Right ventricle myocardium superior (tissue), 1 donor: ENCODE measurements at regions not wholly inside any gene's neighbourhood (a gene's known extent, or its start where the extent isn't known, plus 50 kb on each side); places are given as distances from the start of the nearest gene placed in this dataset.
"Not testable (repeated sequence)": the region's sequence is repeated elsewhere in the genome, so short reads cannot be mapped to it uniquely, and the experiment has no call there.

Experiments
- ATAC-seq: fragments of 200-7000 bp; cut with Tn5 transposase; one replicate; pipeline ENCODE4 v1.9.1; 2020; ENCODE audit warnings: mild to moderate bottlenecking; ENCODE audit not compliant: poor library complexity
- DNase-seq: peaks from one replicate; pipeline ENCODE4 v3.0.0-alpha.2; 2020
- intact Hi-C: fragments of 100-400 bp; cut with DNase I; formaldehyde crosslinking; loops from one replicate; pipeline ENCODE4 v1.11.2; 2022
- donor health status: DM: no; HTN: yes; CAD: no; lungs with severe emphysema.

GRCh38 chr12:17064834-17065233 is 458.9 kb upstream of the LMO3 start:
- no peak for ATAC-seq

GRCh38 chr12:17062267-17063036 is 456.5 kb upstream of the LMO3 start:
- ATAC-seq = no peak
- intact Hi-C loops = no loop called here
- no peak for DNase-seq

More at GRCh38 chr12:17064834-17065233, 458.9 kb upstream of the LMO3 start:
- DNase-seq = no peak
- intact Hi-C loops = no loop called here

- intact Hi-C loops = no loop called here
- no peak for DNase-seq
- no peak for ATAC-seq
These were observed 454.3 kb upstream of the LMO3 start for GRCh38 chr12:17060260-17060659.

- ATAC-seq (no peak), DNase-seq (no peak)
- intact Hi-C loops = no loop called here
These were observed 450.6 kb upstream of the LMO3 start for GRCh38 chr12:17056546-17056945.

GRCh38 chr12:17038923-17039322 is 433.0 kb upstream of the LMO3 start:
- ATAC-seq (no peak), DNase-seq (no peak)
- intact Hi-C loops = no loop called here

GRCh38 chr12:17035372-17035771 is 429.4 kb upstream of the LMO3 start:
- DNase-seq = no peak
- no peak for ATAC-seq
- intact Hi-C loops = no loop called here

GRCh38 chr12:17030338-17030737 is 424.4 kb upstream of the LMO3 start:
- no peak for DNase-seq

GRCh38 chr12:17028348-17028747 is 422.4 kb upstream of the LMO3 start:
- ATAC-seq (no peak), DNase-seq (no peak)
- intact Hi-C loops = no loop called here

More at GRCh38 chr12:17030338-17030737, 424.4 kb upstream of the LMO3 start:
- intact Hi-C loops = no loop called here
- no peak for ATAC-seq

GRCh38 chr12:17025424-17025823 is 419.5 kb upstream of the LMO3 start:
- intact Hi-C loops, ATAC-seq, DNase-seq: not testable (repeated sequence)

- intact Hi-C loops = no loop called here
- ATAC-seq = no peak
These were observed 414.8 kb upstream of the LMO3 start for GRCh38 chr12:17020765-17021164.

GRCh38 chr12:17017402-17017801 is 411.4 kb upstream of the LMO3 start:
- no peak for DNase-seq
- no peak for ATAC-seq
- intact Hi-C loops = no loop called here

More at GRCh38 chr12:17020765-17021164, 414.8 kb upstream of the LMO3 start:
- no peak for DNase-seq

GRCh38 chr12:17016116-17016864 is 410.3 kb upstream of the LMO3 start:
- DNase-seq = no peak

GRCh38 chr12:17015501-17015900 is 409.5 kb upstream of the LMO3 start:
- DNase-seq (no peak), ATAC-seq (no peak)
- intact Hi-C loops = no loop called here

More at GRCh38 chr12:17016116-17016864, 410.3 kb upstream of the LMO3 start:
- no peak for ATAC-seq
- intact Hi-C loops = no loop called here

- DNase-seq, ATAC-seq, intact Hi-C loops: not testable (repeated sequence)
These were observed 401.6 kb upstream of the LMO3 start for GRCh38 chr12:17007442-17008040.

GRCh38 chr12:16998538-16998937 is 392.6 kb upstream of the LMO3 start:
- DNase-seq, ATAC-seq, intact Hi-C loops: not testable (repeated sequence)

GRCh38 chr12:16984484-16984883 is 378.5 kb upstream of the LMO3 start:
- intact Hi-C loops = no loop called here
- ATAC-seq (no peak), DNase-seq (no peak)

- ATAC-seq = no peak
- no peak for DNase-seq
- intact Hi-C loops = no loop called here
These were observed 367.2 kb upstream of the LMO3 start for GRCh38 chr12:16972923-16973770.

- no peak for ATAC-seq
- intact Hi-C loops = no loop called here
These were observed 356.9 kb upstream of the LMO3 start for GRCh38 chr12:16962889-16963288.

More at GRCh38 chr12:16962889-16963288, 356.9 kb upstream of the LMO3 start:
- no peak for DNase-seq
